Neural cell (in vitro differentiated cells): ENCODE measurements at regions not wholly inside any gene's neighbourhood (a gene's known extent, or its start where the extent isn't known, plus 50 kb on each side); places are given as distances from the start of the nearest gene placed in this dataset.

Experiments
- CTCF ChIP-seq: fragments of 450-650 bp; IDR thresholded peaks from 2 replicates; pipeline ENCODE4 v1.5.1; 2014; ENCODE audit warnings: antibody characterized with exemption, mild to moderate bottlenecking, moderate library complexity; ENCODE audit not compliant: poor library complexity, severe bottlenecking
- EZH2 ChIP-seq: fragments of 200-600, 300-800 bp; shearing (Covaris generic), sonication (generic); IDR thresholded peaks from 2 replicates; pipeline ENCODE4 v1.6.1; 2014; ENCODE audit warnings: antibody characterized with exemption, low read length, borderline replicate concordance, mild to moderate bottlenecking; ENCODE audit not compliant: insufficient read depth, poor library complexity, severe bottlenecking
- POLR2AphosphoS5 ChIP-seq: IDR thresholded peaks from 2 replicates; pipeline ENCODE4 v1.6.1; 2012
- REST ChIP-seq: IDR thresholded peaks from 2 replicates; pipeline ENCODE4 v1.6.1; 2012; ENCODE audit warnings: borderline replicate concordance

DNA sequence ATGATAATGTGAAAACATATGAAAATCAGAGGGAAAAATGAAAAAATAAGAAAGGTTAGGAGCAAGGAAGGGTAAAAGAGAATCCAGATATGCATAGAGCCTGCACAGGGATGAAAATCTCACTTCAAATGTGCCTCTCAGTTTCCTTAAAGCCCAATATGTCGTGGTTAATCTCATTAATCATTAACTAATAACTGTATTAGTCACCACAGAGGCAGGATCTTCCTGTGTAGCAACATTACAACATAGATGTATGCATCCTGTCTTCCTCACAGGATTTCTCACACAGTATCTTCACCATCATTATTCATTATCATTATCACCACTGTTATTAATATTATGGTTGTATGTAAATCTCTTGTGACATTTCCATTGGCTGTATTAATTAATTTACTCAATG, 361.2 kb upstream of the SOX11 start:
- TF ChIP-seq CTCF (no peak), REST (no peak), EZH2 (no peak), POLR2AphosphoS5 (no peak)
